GM13977 (cell line): ENCODE measurements at regions not wholly inside any gene's neighbourhood (a gene's known extent, or its start where the extent isn't known, plus 50 kb on each side); places are given as distances from the start of the nearest gene placed in this dataset.

Experiments
- DNase-seq: peaks from one replicate; pipeline ENCODE4 v3.0.0; 2012; ENCODE audit warnings: low spot score
- in situ Hi-C: fragments of 300-500 bp; cut with MboI; formaldehyde crosslinking; loops from one replicate; pipeline ENCODE4 v1.12.0; 2022; ENCODE audit warnings: low sequenced_read_pairs, low pct_unique_long_range_greater_than_20kb, mixed read lengths, inconsistent platforms; ENCODE audit not compliant: unreplicated experiment
- TF ChIP-seq, protein P1 (sequence below): IDR thresholded peaks from 2 replicates; pipeline ENCODE4 v1.5.1; 2012; ENCODE audit warnings: mild to moderate bottlenecking, control low read depth; ENCODE audit not compliant: insufficient read depth; ENCODE audit errors: extremely low read depth, missing control alignments

GRCh38 chr2:2542316-2542715, 211.2 kb upstream of the MYT1L start:
- in situ Hi-C loops = no loop called here
- TF ChIP-seq, protein P1, sequence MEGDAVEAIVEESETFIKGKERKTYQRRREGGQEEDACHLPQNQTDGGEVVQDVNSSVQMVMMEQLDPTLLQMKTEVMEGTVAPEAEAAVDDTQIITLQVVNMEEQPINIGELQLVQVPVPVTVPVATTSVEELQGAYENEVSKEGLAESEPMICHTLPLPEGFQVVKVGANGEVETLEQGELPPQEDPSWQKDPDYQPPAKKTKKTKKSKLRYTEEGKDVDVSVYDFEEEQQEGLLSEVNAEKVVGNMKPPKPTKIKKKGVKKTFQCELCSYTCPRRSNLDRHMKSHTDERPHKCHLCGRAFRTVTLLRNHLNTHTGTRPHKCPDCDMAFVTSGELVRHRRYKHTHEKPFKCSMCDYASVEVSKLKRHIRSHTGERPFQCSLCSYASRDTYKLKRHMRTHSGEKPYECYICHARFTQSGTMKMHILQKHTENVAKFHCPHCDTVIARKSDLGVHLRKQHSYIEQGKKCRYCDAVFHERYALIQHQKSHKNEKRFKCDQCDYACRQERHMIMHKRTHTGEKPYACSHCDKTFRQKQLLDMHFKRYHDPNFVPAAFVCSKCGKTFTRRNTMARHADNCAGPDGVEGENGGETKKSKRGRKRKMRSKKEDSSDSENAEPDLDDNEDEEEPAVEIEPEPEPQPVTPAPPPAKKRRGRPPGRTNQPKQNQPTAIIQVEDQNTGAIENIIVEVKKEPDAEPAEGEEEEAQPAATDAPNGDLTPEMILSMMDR = no peak
- no peak for DNase-seq

DNA sequence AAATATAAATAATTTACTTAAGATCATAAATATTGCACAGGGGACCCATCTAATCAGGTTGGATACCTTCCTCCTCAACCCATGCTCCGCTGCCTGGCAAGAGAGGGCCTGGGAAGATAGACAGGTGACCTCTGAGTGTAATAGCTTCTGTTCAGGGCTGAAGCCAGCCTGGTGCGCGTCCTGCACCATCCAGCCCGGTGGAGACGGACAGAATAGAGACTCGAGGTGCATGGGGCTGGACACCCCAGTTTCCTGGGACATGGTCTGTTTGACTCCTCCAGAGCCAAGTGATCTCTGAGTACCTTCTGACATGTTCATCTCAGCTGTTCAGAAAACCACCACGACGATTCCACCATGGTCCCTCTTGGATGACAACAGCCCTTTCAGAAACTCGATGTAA, 209.3 kb upstream of the MYT1L start:
- in situ Hi-C loops = no loop called here
- TF ChIP-seq, protein P1 = no peak
- no peak for DNase-seq

DNA sequence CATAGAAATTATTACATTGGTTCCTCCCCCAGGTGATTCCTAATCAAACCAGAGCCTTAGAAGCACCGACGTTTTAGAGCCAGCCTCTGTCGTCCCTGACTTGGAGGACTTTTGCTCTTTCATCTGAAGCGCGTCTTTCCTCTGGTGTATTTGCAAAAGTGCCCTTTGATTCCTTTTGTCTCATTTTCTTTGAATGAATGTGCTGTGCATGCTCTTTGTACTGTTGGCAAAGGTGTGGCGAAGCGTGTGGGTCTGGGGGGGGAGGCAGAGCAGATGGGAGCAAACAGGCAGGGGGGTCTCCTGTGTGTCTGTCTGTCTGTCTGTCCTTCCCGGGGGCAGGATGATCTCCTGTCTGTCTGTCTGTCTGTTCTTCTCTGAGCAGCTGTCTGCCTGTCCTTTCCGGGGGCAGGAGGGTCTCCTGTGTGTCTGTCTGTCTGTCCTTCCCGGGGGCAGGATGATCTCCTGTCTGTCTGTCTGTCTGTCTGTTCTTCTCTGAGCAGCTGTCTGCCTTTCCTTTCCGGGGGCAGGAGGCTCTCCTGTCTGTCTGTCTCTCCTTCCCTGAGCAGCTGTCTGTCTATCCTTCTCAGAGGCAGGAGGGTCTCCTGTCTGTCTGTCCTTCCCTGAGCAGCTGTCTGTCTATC, 205.5 kb upstream of the MYT1L start:
- TF ChIP-seq, protein P1 = no peak
- DNase-seq = no peak
- in situ Hi-C loops = no loop called here

- no peak for DNase-seq
- in situ Hi-C loops = no loop called here
- TF ChIP-seq, protein P1 = no peak
Measured at GRCh38 chr2:2530334-2530733, 199.3 kb upstream of the MYT1L start.

DNA sequence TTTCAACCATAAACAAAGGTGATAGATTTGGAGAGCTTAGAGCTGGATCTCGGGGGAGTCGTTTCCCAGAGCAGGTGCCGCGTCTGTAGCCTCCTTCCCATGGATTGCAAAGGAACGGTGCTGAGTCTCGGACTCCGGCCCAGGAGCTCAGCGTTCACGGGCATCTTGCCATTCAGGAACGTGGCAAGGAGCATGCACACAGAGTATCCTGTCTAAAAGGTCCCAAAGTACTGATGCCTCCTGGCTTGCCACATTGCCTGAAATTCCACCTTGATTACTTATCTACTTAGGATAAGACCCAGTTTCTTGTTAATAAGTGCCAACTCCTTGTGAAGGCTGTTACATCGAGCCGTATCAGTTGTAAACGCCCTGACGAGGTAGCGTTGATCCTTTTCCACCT, 197.8 kb upstream of the MYT1L start:
- in situ Hi-C loops = no loop called here
- TF ChIP-seq, protein P1 = no peak
- no peak for DNase-seq

DNA sequence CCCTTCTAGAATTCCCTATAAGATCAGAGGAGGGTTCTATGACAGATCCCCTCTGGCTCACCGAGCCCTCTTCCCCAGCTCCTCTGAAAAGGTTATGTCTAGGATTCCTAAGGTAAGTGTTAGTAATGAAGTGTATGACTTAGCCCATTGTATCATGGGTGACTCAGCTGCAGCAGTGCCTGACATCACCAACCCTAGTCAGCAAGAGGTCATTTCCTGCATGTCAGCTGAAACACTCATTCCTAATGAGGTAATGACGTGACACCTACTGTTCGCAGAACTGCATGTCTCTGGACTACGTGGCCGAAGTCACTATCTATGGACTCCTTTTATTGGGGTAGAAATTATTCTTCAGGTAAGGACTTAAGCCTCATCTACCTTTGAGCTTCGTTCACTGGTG, 196.1 kb upstream of the MYT1L start:
- no peak for DNase-seq
- TF ChIP-seq, protein P1 = no peak
- in situ Hi-C loops = no loop called here
